GM18519 (cell line): ENCODE measurements at regions not wholly inside any gene's neighbourhood (a gene's known extent, or its start where the extent isn't known, plus 50 kb on each side); places are given as distances from the start of the nearest gene placed in this dataset.
"Not testable (repeated sequence)": the region's sequence is repeated elsewhere in the genome, so short reads cannot be mapped to it uniquely, and the experiment has no call there.

Experiments
- ATAC-seq: cut with Tn5 transposase; IDR thresholded peaks from one replicate; pipeline ENCODE4 v1.9.1; 2021; ENCODE audit warnings: mild to moderate bottlenecking, moderate library complexity; ENCODE audit not compliant: unreplicated experiment, low FRiP score

GRCh38 chr2:121818546-121818945 lies 63.1 kb downstream of the TSN start:
- ATAC-seq: no peak

DNA sequence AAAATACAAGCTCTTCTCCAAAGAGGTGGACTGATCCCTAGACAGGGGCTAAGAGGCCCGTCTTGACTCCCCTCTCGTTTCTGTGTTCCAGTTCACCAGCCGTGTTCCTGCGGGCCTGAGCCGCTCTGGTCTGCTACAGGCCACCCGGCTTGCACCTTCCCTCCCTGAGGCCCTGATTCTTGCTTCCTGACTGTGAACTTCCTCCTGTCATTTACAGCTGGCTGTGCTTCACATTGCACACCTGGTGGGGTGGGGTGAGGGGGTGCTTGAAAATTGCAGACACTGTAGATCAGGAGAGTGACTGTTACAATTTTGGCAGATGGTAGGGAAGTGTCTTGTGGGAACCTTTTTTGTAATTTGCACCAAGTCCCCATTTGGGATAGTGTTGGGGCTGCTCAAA lies 64.4 kb downstream of the TSN start:
- no peak for ATAC-seq

- ATAC-seq: no peak
Measured at GRCh38 chr2:121821476-121822158, 66.2 kb downstream of the TSN start.

DNA sequence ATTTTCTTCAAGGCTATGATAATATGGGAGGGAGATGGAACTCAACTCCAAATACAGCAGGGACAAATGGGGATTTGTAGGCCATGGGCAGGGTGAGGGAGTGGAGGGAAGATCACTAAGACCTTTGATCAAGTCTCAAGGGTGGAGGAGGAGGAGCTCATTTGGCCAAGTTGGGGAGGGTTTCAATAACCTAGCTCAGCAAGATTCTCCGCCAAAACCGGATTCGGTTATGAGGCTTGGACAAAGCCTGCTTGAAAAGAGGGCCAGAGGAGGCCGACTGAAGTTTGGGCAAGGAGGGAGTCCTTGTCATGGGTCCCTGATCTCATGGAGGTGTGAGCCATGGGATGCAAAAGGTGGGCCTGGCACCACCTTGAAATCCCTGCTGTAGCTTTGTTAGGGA lies 68.8 kb downstream of the TSN start:
- ATAC-seq: no peak

- no peak for ATAC-seq
Measured at GRCh38 chr2:121825003-121825950, 69.8 kb downstream of the TSN start.

GRCh38 chr2:121826036-121826435 lies 70.6 kb downstream of the TSN start:
- no peak for ATAC-seq

- no peak for ATAC-seq
Measured at GRCh38 chr2:121828281-121828731, 72.9 kb downstream of the TSN start.

- ATAC-seq: no peak
Measured at GRCh38 chr2:121830809-121831208, 75.4 kb downstream of the TSN start.

GRCh38 chr2:121831841-121832240 lies 76.4 kb downstream of the TSN start:
- no peak for ATAC-seq

- ATAC-seq: no peak
Measured at GRCh38 chr2:121832412-121833357, 77.2 kb downstream of the TSN start.

DNA sequence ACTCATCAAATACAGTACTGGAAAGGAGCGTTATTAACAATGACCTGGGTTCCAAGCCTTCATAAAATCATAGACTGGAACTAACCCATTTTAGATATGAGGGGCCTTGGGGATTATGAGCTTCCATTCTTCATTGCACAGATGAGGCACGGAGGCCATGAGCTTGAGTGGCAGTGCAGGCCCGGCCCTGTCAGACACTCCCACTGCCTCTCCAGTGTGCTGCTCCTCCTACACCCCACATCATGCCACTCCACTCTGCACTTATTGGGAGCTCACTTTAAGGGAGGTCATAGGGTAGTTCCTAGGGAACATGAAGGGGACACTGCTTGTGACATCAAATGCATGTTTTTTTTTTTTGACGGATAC lies 77.9 kb downstream of the TSN start:
- no peak for ATAC-seq

DNA sequence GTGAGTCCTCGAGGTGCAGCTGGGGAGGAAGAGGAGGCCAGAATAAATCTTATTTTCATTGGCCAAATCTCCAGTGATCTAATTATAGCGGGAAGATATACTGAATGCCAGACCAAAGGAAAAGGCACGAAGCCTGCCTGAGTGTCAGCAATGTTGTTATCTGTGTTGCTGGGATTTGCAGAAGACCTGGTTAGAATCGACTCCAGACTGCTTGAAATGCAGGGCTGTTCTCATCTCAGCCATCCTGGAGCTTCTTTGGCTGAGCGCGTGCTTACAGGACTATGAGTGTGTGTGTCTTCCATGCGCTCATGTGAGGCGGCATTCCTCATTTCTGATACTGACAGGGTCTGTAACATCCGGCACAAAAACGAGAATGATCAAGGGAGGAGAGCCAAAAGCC lies 81.2 kb downstream of the TSN start:
- ATAC-seq: no peak

- ATAC-seq: no peak
Measured at GRCh38 chr2:121837591-121837990, 82.1 kb downstream of the TSN start.

DNA sequence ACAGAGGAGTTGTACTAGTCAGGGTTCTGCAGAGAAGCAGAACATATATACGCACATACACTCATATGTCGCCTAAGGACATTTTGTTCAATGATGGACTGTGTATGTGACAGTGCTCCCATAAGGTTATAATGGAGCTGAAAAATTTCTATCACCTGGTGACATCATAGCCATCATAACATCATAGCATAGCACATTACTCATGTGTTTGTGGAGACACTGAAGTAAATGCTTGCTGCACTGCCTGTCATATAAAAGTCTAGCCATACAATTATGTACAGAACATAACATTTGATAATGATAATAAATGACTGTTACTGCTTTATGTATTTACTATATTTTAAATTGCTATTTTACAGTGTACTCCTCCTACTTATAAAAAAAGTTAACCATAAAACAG lies 83.1 kb downstream of the TSN start:
- ATAC-seq: no peak

DNA sequence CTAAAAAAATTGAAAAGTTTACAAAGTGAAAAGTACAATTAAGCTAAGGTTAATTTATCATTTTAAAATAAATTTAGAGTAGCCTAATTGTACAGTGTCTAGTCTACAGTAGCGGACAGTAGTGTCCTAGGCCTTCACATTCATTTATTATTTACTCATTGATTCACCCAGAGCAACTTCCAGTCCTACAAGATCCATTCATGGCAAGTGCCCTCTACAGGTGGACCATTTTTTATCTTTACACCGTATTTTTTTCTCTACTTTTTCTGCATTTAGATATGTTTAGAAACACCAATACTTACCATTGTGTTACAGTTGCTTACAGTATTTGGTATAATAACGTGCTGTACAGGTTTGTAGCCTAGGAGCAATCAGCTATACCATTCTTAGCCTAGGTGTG lies 84.1 kb downstream of the TSN start:
- ATAC-seq: no peak

DNA sequence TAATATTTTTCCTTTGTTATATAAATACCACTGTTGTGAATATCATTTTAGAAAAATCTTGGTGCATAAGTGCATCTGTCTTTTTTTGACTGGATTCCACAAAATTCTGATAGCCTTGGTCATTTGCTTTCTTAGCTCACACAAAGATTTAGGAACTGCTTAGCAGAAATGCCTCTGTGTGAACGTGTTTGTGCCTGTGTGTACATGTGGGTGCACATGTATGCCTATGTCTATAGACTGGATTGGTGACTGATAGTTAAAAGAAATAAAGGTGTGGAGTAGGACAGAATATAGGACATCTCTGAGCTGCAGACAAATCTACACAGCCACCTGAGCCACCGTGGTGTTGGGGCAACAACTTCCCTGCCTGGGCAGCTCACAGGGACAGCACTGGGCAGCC lies 93.8 kb downstream of the TSN start:
- no peak for ATAC-seq

DNA sequence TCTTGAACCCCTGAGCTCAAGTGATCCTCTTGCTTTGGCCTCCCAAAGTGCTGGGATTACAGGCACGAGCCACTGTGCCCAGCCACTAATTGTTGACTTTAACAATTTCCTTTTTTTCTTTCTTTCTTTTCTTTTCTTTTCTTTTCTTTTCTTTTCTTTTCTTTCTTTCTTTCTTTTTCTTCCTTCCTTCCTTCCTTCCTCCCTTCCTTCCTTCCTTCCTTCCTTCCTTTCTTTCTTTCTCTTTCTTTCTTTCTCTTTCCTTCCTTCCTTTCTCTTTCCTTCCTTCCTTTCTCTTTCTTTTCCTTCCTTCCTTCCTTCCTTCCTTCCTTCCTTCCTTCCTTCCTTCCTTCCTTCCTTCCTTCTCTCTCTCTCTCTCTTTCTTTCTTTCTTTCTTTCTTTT lies 97.7 kb downstream of the TSN start:
- ATAC-seq: not testable (repeated sequence)

DNA sequence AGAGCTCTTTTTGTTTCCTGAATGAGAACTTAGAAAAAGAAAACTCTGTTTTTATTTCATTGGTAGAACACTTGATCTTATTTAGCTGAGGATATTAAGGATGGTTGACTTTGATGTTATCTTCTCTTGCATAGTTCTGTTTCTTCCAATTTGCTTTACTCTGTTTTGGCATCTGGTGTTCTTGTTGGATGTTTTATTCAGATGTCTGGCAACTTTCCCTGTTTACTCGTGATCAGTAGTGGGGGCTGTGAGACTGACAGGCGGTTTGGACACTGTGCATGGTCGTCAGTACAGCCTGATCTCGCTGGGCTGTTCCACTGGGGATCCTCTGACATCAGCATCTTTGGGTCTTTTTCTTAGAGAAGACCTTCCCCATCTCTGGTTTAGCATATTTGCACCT lies 100.1 kb downstream of the TSN start:
- no peak for ATAC-seq

DNA sequence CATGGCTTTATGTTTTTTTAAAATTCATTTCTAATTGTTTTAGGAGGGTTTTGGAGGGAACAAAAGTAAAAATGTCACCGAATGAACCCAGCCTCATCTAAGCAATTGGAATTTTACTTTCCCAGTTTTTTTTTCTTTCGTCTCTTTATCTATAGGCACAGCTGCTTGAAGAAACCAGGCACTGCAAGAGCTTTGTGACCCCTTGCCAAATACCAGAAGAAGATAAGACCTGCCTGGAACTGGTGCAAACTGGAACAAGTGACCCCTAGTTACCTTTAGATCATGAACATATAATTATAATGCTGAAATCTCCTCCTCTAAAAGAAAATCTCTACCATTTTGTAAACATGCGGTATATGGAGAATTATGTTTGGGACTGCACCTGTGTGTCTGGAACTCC lies 100.9 kb downstream of the TSN start:
- ATAC-seq: no peak

- no peak for ATAC-seq
Measured at GRCh38 chr2:121858369-121858768, 102.9 kb downstream of the TSN start.

- no peak for ATAC-seq
Measured at GRCh38 chr2:121858847-121859246, 103.4 kb downstream of the TSN start.
